SK-N-SH (cell line): ENCODE measurements at regions not wholly inside any gene's neighbourhood (a gene's known extent, or its start where the extent isn't known, plus 50 kb on each side); places are given as distances from the start of the nearest gene placed in this dataset.

Experiments
- CTCF ChIA-PET: fragments of 300-600, 350-600 bp; formaldehyde crosslinking; extraction: SDS; loops from one replicate; lab custom pipeline; 2021; lab: Yijun Ruan, JAX
- POLR2A ChIA-PET: fragments of 350-600 bp; sonication (Branson Sonifier 250); formaldehyde crosslinking; extraction: SDS; loops from one replicate; lab custom pipeline; 2020; ENCODE audit warnings: antibody characterized with exemption, inconsistent platforms; lab: Yijun Ruan, JAX
- DNase-seq: peaks from one replicate; pipeline ENCODE4 v3.0.0; 2012
- H2AFZ ChIP-seq: fragments of 200-600 bp; sonication (generic); 2 replicates; pipeline ENCODE4 v1.8.1; 2016; ENCODE audit warnings: antibody characterized with exemption, mild to moderate bottlenecking, low read depth
- H3F3A ChIP-seq: fragments of 200-600 bp; sonication (generic); replicated peaks from 2 replicates; pipeline ENCODE3; 2016; ENCODE audit warnings: antibody characterized with exemption, mild to moderate bottlenecking; ENCODE audit not compliant: insufficient read depth
- H3K27ac ChIP-seq, 2 experiments: fragments of 200-500 bp in 1 of 2; fragments of 200-600 bp in 1 of 2; sonication (Bioruptor generic) in 1 of 2; sonication (generic), shearing (Covaris generic) in 1 of 2; 2 replicates each; pipeline versions ENCODE4 v1.5.1 to v1.6.1; 2014 to 2016; ENCODE audit warnings: low read depth in 2 of 2, inconsistent platforms in 1 of 2, low read length in 1 of 2, mild to moderate bottlenecking in 1 of 2, mixed read lengths in 1 of 2
- H3K27me3 ChIP-seq: fragments of 200-600 bp; sonication (generic), shearing (Covaris generic); 2 replicates; pipeline ENCODE4 v1.6.1; 2016; ENCODE audit warnings: mixed run types; ENCODE audit not compliant: insufficient read depth
- H3K36me3 ChIP-seq, 2 experiments: fragments of 200-500 bp in 1 of 2; fragments of 200-600 bp in 1 of 2; sonication (Bioruptor generic) in 1 of 2; sonication (generic) in 1 of 2; replicated peaks in 1 of 2; 2 replicates each; pipeline versions ENCODE3 to v1.5.1; 2014 to 2016; ENCODE audit warnings: low read length in 1 of 2, mild to moderate bottlenecking in 1 of 2; ENCODE audit not compliant: insufficient read depth in 2 of 2, control insufficient read depth in 1 of 2
- H3K4me1 ChIP-seq, 2 experiments: fragments of 200-500 bp in 1 of 2; fragments of 200-600 bp in 1 of 2; sonication (Bioruptor generic) in 1 of 2; sonication (generic), shearing (Covaris generic) in 1 of 2; 2 replicates each; pipeline versions ENCODE4 v1.5.1 to v1.6.1; 2014 to 2016; ENCODE audit warnings: low read depth in 1 of 2, low read length in 1 of 2, mixed run types in 1 of 2; ENCODE audit not compliant: insufficient read depth in 2 of 2, control insufficient read depth in 1 of 2
- H3K4me2 ChIP-seq: fragments of 200-600 bp; sonication (generic), shearing (Covaris generic); 2 replicates; pipeline ENCODE4 v1.6.1; 2017; ENCODE audit warnings: mixed run types
- H3K4me3 ChIP-seq, 2 experiments: fragments of 200-500 bp in 1 of 2; fragments of 200-600 bp in 1 of 2; sonication (Bioruptor generic) in 1 of 2; sonication (generic), shearing (Covaris generic) in 1 of 2; 2 replicates each; pipeline versions ENCODE4 v1.5.1 to v1.8.1; 2014 to 2016; ENCODE audit warnings: low read depth in 2 of 2, inconsistent platforms in 1 of 2, low read length in 1 of 2, mild to moderate bottlenecking in 1 of 2, mixed read lengths in 1 of 2, moderate library complexity in 1 of 2
- H3K79me2 ChIP-seq: fragments of 200-600 bp; sonication (generic); 2 replicates; pipeline ENCODE4 v1.8.1; 2017; ENCODE audit warnings: mild to moderate bottlenecking; ENCODE audit not compliant: insufficient read depth
- H3K9ac ChIP-seq: fragments of 200-600 bp; sonication (generic); 2 replicates; pipeline ENCODE4 v1.6.1; 2017; ENCODE audit warnings: mixed run types
- H3K9me2 ChIP-seq: fragments of 200-600 bp; sonication (generic); 2 replicates; pipeline ENCODE4 v1.6.1; 2017; ENCODE audit warnings: mixed run types
- H3K9me3 ChIP-seq: fragments of 200-600 bp; sonication (generic); 2 replicates; pipeline ENCODE4 v1.6.1; 2017; ENCODE audit warnings: mixed run types, mild to moderate bottlenecking, moderate library complexity
- H4K20me1 ChIP-seq: fragments of 200-600 bp; sonication (generic); 2 replicates; pipeline ENCODE4 v1.6.1; 2017; ENCODE audit warnings: mild to moderate bottlenecking, mixed run types; ENCODE audit not compliant: insufficient read depth
- FOSL2 ChIP-seq: IDR thresholded peaks from 2 replicates; pipeline ENCODE4 v1.4.0; 2012; ENCODE audit warnings: low read depth, mild to moderate bottlenecking, moderate library complexity, borderline replicate concordance
- NRF1 ChIP-seq: IDR thresholded peaks from 2 replicates; pipeline ENCODE4 v1.6.1; 2012; ENCODE audit warnings: low read depth, mild to moderate bottlenecking, low read length
- YY1 ChIP-seq: IDR thresholded peaks from 2 replicates; pipeline ENCODE4 v1.4.0; 2012; ENCODE audit warnings: low read depth, mild to moderate bottlenecking
- WGBS: methylation state at CpG from one replicate; pipeline ENCODE4 v1.1.6; 2017; ENCODE audit warnings: low lambda C conversion rate; 5-methylcytosine and 5-hydroxymethylcytosine counted together
- TF ChIP-seq, protein P1 (sequence below): IDR thresholded peaks from 2 replicates; pipeline ENCODE4 v1.4.0; 2012; ENCODE audit warnings: low read depth, borderline replicate concordance
- TF ChIP-seq, protein P2 (sequence below): IDR thresholded peaks from 2 replicates; pipeline ENCODE4 v1.6.1; 2012; ENCODE audit warnings: mild to moderate bottlenecking, low read depth, low read length, moderate library complexity
- TF ChIP-seq, protein P3 (sequence below): fragments of 150-350 bp; IDR thresholded peaks from 2 replicates; pipeline ENCODE4 v1.6.1; 2016; ENCODE audit warnings: mild to moderate bottlenecking, low read depth, low read length

DNA sequence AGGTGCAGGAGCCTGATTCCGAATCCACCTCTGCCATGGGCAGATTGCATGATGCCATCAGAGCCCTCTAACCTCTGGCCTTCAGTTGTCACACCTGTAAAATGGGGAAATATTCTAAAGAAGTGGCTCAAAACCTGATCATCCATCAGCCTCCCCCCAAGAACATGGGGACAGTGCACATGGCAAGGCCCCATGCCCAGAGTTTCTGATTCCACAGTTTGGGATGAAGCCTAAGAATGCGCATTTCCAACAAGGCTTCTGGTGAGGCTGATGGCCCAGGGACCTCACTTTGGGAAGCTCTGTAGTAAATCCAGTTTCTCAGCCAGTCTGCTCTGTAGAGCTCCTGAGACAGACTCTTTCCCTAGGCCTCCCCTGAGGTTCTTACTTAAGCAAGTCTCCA, 119.9 kb upstream of the CD93 start:
- CTCF ChIA-PET: no interaction called here
- Histone ChIP-seq H4K20me1 (no peaks in the 10 kb centered on the region), H3K9me2 (no peaks in the 10 kb centered on the region), H3K9ac (no peak overlapping the region), H3K79me2 (no peaks in the 10 kb centered on the region), H3K27ac (no peak overlapping the region), H3K27me3 (peaks cover 74% of the 10 kb centered on the region), H3K9me3 (no peaks in the 10 kb centered on the region), H3K4me1 (no peaks in the 10 kb centered on the region), H3K36me3 (no peaks in the 10 kb centered on the region), H3K4me3 (no peak overlapping the region), H2AFZ (no peak overlapping the region), H3F3A (no peaks in the 10 kb centered on the region)
- POLR2A ChIA-PET: no interaction called here
- no peak for DNase-seq
- TF ChIP-seq YY1 (no peak), FOSL2 (no peak)
- TF ChIP-seq, protein P1, sequence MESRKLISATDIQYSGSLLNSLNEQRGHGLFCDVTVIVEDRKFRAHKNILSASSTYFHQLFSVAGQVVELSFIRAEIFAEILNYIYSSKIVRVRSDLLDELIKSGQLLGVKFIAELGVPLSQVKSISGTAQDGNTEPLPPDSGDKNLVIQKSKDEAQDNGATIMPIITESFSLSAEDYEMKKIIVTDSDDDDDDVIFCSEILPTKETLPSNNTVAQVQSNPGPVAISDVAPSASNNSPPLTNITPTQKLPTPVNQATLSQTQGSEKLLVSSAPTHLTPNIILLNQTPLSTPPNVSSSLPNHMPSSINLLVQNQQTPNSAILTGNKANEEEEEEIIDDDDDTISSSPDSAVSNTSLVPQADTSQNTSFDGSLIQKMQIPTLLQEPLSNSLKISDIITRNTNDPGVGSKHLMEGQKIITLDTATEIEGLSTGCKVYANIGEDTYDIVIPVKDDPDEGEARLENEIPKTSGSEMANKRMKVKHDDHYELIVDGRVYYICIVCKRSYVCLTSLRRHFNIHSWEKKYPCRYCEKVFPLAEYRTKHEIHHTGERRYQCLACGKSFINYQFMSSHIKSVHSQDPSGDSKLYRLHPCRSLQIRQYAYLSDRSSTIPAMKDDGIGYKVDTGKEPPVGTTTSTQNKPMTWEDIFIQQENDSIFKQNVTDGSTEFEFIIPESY: no peak
- TF ChIP-seq, protein P2, sequence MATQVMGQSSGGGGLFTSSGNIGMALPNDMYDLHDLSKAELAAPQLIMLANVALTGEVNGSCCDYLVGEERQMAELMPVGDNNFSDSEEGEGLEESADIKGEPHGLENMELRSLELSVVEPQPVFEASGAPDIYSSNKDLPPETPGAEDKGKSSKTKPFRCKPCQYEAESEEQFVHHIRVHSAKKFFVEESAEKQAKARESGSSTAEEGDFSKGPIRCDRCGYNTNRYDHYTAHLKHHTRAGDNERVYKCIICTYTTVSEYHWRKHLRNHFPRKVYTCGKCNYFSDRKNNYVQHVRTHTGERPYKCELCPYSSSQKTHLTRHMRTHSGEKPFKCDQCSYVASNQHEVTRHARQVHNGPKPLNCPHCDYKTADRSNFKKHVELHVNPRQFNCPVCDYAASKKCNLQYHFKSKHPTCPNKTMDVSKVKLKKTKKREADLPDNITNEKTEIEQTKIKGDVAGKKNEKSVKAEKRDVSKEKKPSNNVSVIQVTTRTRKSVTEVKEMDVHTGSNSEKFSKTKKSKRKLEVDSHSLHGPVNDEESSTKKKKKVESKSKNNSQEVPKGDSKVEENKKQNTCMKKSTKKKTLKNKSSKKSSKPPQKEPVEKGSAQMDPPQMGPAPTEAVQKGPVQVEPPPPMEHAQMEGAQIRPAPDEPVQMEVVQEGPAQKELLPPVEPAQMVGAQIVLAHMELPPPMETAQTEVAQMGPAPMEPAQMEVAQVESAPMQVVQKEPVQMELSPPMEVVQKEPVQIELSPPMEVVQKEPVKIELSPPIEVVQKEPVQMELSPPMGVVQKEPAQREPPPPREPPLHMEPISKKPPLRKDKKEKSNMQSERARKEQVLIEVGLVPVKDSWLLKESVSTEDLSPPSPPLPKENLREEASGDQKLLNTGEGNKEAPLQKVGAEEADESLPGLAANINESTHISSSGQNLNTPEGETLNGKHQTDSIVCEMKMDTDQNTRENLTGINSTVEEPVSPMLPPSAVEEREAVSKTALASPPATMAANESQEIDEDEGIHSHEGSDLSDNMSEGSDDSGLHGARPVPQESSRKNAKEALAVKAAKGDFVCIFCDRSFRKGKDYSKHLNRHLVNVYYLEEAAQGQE: no peak
- TF ChIP-seq, all 33 proteins: peak for 0
- WGBS: 25% methylated on average over 2 of the region's 2 CpGs
- H3K4me2 ChIP-seq: no peak overlapping the region

GRCh38 chr20:23205611-23206041, 119.5 kb upstream of the CD93 start:
- POLR2A ChIA-PET: no interaction called here
- Histone ChIP-seq H3K27me3 (peaks cover 75% of the 10 kb centered on the region), H4K20me1 (no peaks in the 10 kb centered on the region), H2AFZ (no peak overlapping the region), H3K4me3 (no peak overlapping the region), H3K9ac (no peak overlapping the region), H3K9me3 (no peaks in the 10 kb centered on the region), H3K36me3 (no peaks in the 10 kb centered on the region), H3F3A (no peaks in the 10 kb centered on the region), H3K27ac (no peak overlapping the region), H3K79me2 (no peaks in the 10 kb centered on the region), H3K4me1 (no peaks in the 10 kb centered on the region), H3K4me2 (no peak overlapping the region), H3K9me2 (no peaks in the 10 kb centered on the region)
- DNase-seq: no peak
- CTCF ChIA-PET: no interaction called here
- WGBS: 20% methylated on average over 10 of the region's 10 CpGs
- no peak for TF ChIP-seq NRF1
- TF ChIP-seq, protein P1: no peak
- TF ChIP-seq, protein P3, sequence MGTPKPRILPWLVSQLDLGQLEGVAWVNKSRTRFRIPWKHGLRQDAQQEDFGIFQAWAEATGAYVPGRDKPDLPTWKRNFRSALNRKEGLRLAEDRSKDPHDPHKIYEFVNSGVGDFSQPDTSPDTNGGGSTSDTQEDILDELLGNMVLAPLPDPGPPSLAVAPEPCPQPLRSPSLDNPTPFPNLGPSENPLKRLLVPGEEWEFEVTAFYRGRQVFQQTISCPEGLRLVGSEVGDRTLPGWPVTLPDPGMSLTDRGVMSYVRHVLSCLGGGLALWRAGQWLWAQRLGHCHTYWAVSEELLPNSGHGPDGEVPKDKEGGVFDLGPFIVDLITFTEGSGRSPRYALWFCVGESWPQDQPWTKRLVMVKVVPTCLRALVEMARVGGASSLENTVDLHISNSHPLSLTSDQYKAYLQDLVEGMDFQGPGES: no peak
